H9 (cell line): ENCODE measurements at regions not wholly inside any gene's neighbourhood (a gene's known extent, or its start where the extent isn't known, plus 50 kb on each side); places are given as distances from the start of the nearest gene placed in this dataset.

Experiments used
- DNase-seq: peaks from one replicate; pipeline ENCODE4 v3.0.0-alpha.2; 2017
- H2AFZ ChIP-seq: one replicate; pipeline ENCODE4 v1.6.1; 2013; ENCODE audit warnings: mild to moderate bottlenecking, low read length, control low read depth, moderate library complexity
- H2AK5ac ChIP-seq: 2 replicates; pipeline ENCODE4 v1.6.1; 2013; ENCODE audit warnings: low read length, control low read depth, mixed read lengths; ENCODE audit not compliant: insufficient read length
- H2BK120ac ChIP-seq: one replicate; pipeline ENCODE4 v1.6.1; 2013; ENCODE audit warnings: low read depth, mild to moderate bottlenecking, low read length, control low read depth, inconsistent platforms; ENCODE audit not compliant: poor library complexity, severe bottlenecking
- H2BK12ac ChIP-seq: 2 replicates; pipeline ENCODE4 v1.6.1; 2013; ENCODE audit warnings: low read length, control low read depth, mixed read lengths, low read depth; ENCODE audit not compliant: insufficient read length
- H2BK15ac ChIP-seq: 2 replicates; pipeline ENCODE4 v1.6.1; 2013; ENCODE audit warnings: low read depth, low read length, control low read depth
- H2BK20ac ChIP-seq: one replicate; pipeline ENCODE4 v1.6.1; 2013; ENCODE audit warnings: low read depth, mild to moderate bottlenecking, low read length, control low read depth, inconsistent platforms; ENCODE audit not compliant: poor library complexity, severe bottlenecking
- H2BK5ac ChIP-seq: 2 replicates; pipeline ENCODE4 v1.6.1; 2013; ENCODE audit warnings: low read length, control low read depth, mixed read lengths; ENCODE audit not compliant: insufficient read length
- H3K14ac ChIP-seq: 2 replicates; pipeline ENCODE4 v1.6.1; 2013; ENCODE audit warnings: low read length, control low read depth; ENCODE audit not compliant: insufficient read depth
- H3K18ac ChIP-seq: 2 replicates; pipeline ENCODE4 v1.6.1; 2013; ENCODE audit warnings: low read depth, mild to moderate bottlenecking, mixed read lengths, low read length, control low read depth; ENCODE audit not compliant: insufficient read length
- H3K23ac ChIP-seq: 2 replicates; pipeline ENCODE4 v1.6.1; 2013; ENCODE audit warnings: low read length, control low read depth, mixed read lengths, low read depth; ENCODE audit not compliant: insufficient read length
- H3K23me2 ChIP-seq: 2 replicates; pipeline ENCODE4 v1.6.1; 2013; ENCODE audit warnings: low read depth, mild to moderate bottlenecking, mixed read lengths, low read length, control low read depth; ENCODE audit not compliant: insufficient read length, poor library complexity, severe bottlenecking
- H3K27ac ChIP-seq: 2 replicates; pipeline ENCODE4 v1.5.1; 2013; ENCODE audit warnings: low read length, control low read depth, mixed read lengths, low read depth; ENCODE audit not compliant: insufficient read length
- H3K27me3 ChIP-seq: 2 replicates; pipeline ENCODE4 v1.6.1; 2013; ENCODE audit warnings: low read length, control low read depth, inconsistent platforms; ENCODE audit not compliant: insufficient read depth
- H3K4ac ChIP-seq: 2 replicates; pipeline ENCODE4 v1.6.1; 2013; ENCODE audit warnings: low read depth, mild to moderate bottlenecking, control low read depth, inconsistent platforms, low read length, moderate library complexity
- H3K4me1 ChIP-seq: 2 replicates; pipeline ENCODE4 v1.6.1; 2013; ENCODE audit warnings: low read length, control low read depth, inconsistent platforms; ENCODE audit not compliant: insufficient read depth
- H3K4me2 ChIP-seq: 2 replicates; pipeline ENCODE4 v1.6.1; 2013; ENCODE audit warnings: low read length, control low read depth, mixed read lengths; ENCODE audit not compliant: insufficient read length, insufficient read depth
- H3K56ac ChIP-seq: 2 replicates; pipeline ENCODE4 v1.6.1; 2013; ENCODE audit warnings: low read depth, mild to moderate bottlenecking, mixed read lengths, low read length, control low read depth; ENCODE audit not compliant: insufficient read length
- H3K79me1 ChIP-seq: 2 replicates; pipeline ENCODE4 v1.6.1; 2013; ENCODE audit warnings: low read depth, mild to moderate bottlenecking, moderate library complexity, low read length, control low read depth, inconsistent platforms; ENCODE audit not compliant: insufficient read depth, poor library complexity, severe bottlenecking
- H3K79me2 ChIP-seq: 2 replicates; pipeline ENCODE4 v1.6.1; 2013; ENCODE audit warnings: low read length, control low read depth, inconsistent platforms; ENCODE audit not compliant: insufficient read depth
- H3K9ac ChIP-seq: 2 replicates; pipeline ENCODE4 v1.6.1; 2013; ENCODE audit warnings: low read length, control low read depth, mixed read lengths; ENCODE audit not compliant: insufficient read length; ENCODE audit errors: extremely low read depth
- H3K9me3 ChIP-seq: one replicate; pipeline ENCODE4 v1.6.1; 2013; ENCODE audit warnings: low read depth, low read length, inconsistent platforms; ENCODE audit not compliant: control insufficient read depth
- H3T11ph ChIP-seq: one replicate; pipeline ENCODE4 v1.6.1; 2013; ENCODE audit warnings: mild to moderate bottlenecking, low read length, control low read depth, inconsistent platforms
- H4K20me1 ChIP-seq: one replicate; pipeline ENCODE4 v1.6.1; 2013; ENCODE audit not compliant: control insufficient read depth, insufficient read length, insufficient read depth
- H4K5ac ChIP-seq: 2 replicates; pipeline ENCODE4 v1.6.1; 2013; ENCODE audit warnings: low read depth, mild to moderate bottlenecking, mixed read lengths, low read length, control low read depth; ENCODE audit not compliant: insufficient read length
- H4K8ac ChIP-seq: replicated peaks from 2 replicates; pipeline ENCODE4 v1.6.1; 2013; ENCODE audit warnings: low read length, control low read depth, mixed read lengths, low read depth; ENCODE audit not compliant: insufficient read length
- H4K91ac ChIP-seq: 2 replicates; pipeline ENCODE4 v1.6.1; 2013; ENCODE audit warnings: low read depth, mild to moderate bottlenecking, moderate library complexity, mixed read lengths, low read length, control low read depth; ENCODE audit not compliant: insufficient read length
- H3K27ac Mint-ChIP-seq, 3 experiments: 2 replicates in 2 of 3; 3 replicates in 1 of 3; pipeline ENCODE4 v1.8.0; 2020 to 2021; ENCODE audit warnings: mixed read lengths in 3 of 3, mild to moderate bottlenecking in 1 of 3, moderate library complexity in 1 of 3
- H3K27me3 Mint-ChIP-seq: 2 replicates; pipeline ENCODE4 v1.8.0; 2021; ENCODE audit warnings: low read depth, mild to moderate bottlenecking, moderate library complexity, mixed read lengths
- H3K36me3 Mint-ChIP-seq, 3 experiments: 2 replicates in 2 of 3; 3 replicates in 1 of 3; pipeline ENCODE4 v1.8.0; 2020 to 2021; ENCODE audit warnings: low read depth in 3 of 3, mixed read lengths in 3 of 3; ENCODE audit not compliant: insufficient read depth in 1 of 3
- H3K4me1 Mint-ChIP-seq, 2 experiments: 2 replicates each; pipeline ENCODE4 v1.8.0; 2020; ENCODE audit warnings: mixed read lengths in 2 of 2
- H3K4me3 Mint-ChIP-seq, 2 experiments: 2 replicates in 1 of 2; 3 replicates in 1 of 2; pipeline ENCODE4 v1.8.0; 2020 to 2021; ENCODE audit warnings: mild to moderate bottlenecking in 2 of 2, mixed read lengths in 2 of 2, moderate library complexity in 1 of 2
- H3K9me3 Mint-ChIP-seq, 2 experiments: 2 replicates in 1 of 2; 3 replicates in 1 of 2; pipeline ENCODE4 v1.8.0; 2020; ENCODE audit warnings: mild to moderate bottlenecking in 2 of 2, mixed read lengths in 2 of 2, moderate library complexity in 1 of 2
- CTCF ChIP-seq: fragments of 200-600 bp; sonication (generic); conservative IDR thresholded peaks from 3 replicates; pipeline ENCODE4 v1.8.0; 2021; ENCODE audit warnings: antibody characterized with exemption, mild to moderate bottlenecking
- WGBS: extraction: QIAGEN DNeasy Blood & Tissue Kit; methylation state at CpG from one replicate; pipeline ENCODE4 v1.1.7; 2013; ENCODE audit warnings: missing lambda C conversion rate, low lambda C conversion rate, mixed read lengths; ENCODE audit not compliant: insufficient read length; ENCODE audit errors: extremely low coverage; 5-methylcytosine and 5-hydroxymethylcytosine counted together

GRCh38 chr12:131349397-131350127 is 361.3 kb upstream of the SFSWAP start:
- Histone ChIP-seq H3K4me2 (no peak overlapping the region), H3K56ac (no peak overlapping the region), H3K18ac (no peak overlapping the region), H2AFZ (no peak overlapping the region), H3K79me2 (no peaks in the 10 kb centered on the region), H3K14ac (no peak overlapping the region), H4K8ac (no peak overlapping the region), H4K20me1 (no peaks in the 10 kb centered on the region), H2BK20ac (no peak overlapping the region), H3T11ph (no peak overlapping the region), H4K91ac (no peak overlapping the region), H2BK12ac (no peak overlapping the region), H3K9ac (no peak overlapping the region), H2BK15ac (no peak overlapping the region), H3K4ac (no peak overlapping the region), H4K5ac (no peak overlapping the region), H3K9me3 (no peaks in the 10 kb centered on the region), H3K79me1 (no peaks in the 10 kb centered on the region), H2BK120ac (no peak overlapping the region), H3K27ac (no peak overlapping the region), H3K23me2 (no peaks in the 10 kb centered on the region), H3K4me1 (peaks cover 11% of the 10 kb centered on the region; the same call in 1 of the 2 replicates), H3K27me3 (no peaks in the 10 kb centered on the region), H2BK5ac (no peak overlapping the region), H2AK5ac (no peak overlapping the region), H3K23ac (no peak overlapping the region)
- peaks cover 0 to 2% of the 10 kb centered on the region in 2 experiments; a peak in 2 of 5 replicates for H3K9me3 Mint-ChIP-seq
- H3K4me3 Mint-ChIP-seq = no peak overlapping the region
- peaks cover 30 to 35% of the 10 kb centered on the region in 2 experiments for H3K4me1 Mint-ChIP-seq
- DNase-seq = peak; percentile 10
- H3K36me3 Mint-ChIP-seq = no peaks in the 10 kb centered on the region
- no peak overlapping the region for H3K27ac Mint-ChIP-seq
- no CpG with 5 or more reads among the region's 20 CpGs for WGBS
- TF ChIP-seq CTCF = no peak
- peaks cover 10% of the 10 kb centered on the region for H3K27me3 Mint-ChIP-seq
